ENCODE measurements at regions not wholly inside any gene's neighbourhood (a gene's known extent, or its start where the extent isn't known, plus 50 kb on each side); places are given as distances from the start of the nearest gene placed in this dataset.

GRCh38 chr5:168142402-168142801 is 149.0 kb upstream of the WWC1 start:
- TF ChIP-seq POLR2A (IDR thresholded peaks at IDR 0.05): no peak
- no peak for TF ChIP-seq CTCF (IDR thresholded peaks at IDR 0.05)
- no peak for TF ChIP-seq EP300 (IDR thresholded peaks at IDR 0.05; ENCODE audit: low read depth)

Measured in transverse colon (tissue), 3 donors.